OCI-LY3 (cell line): ENCODE measurements at regions not wholly inside any gene's neighbourhood (a gene's known extent, or its start where the extent isn't known, plus 50 kb on each side); places are given as distances from the start of the nearest gene placed in this dataset.

ENCODE experiments used
- CTCF ChIP-seq: fragments of 200-600, 300-600 bp; sonication (generic); IDR thresholded peaks from 2 replicates; pipeline ENCODE4 v1.5.1; 2014; ENCODE audit warnings: antibody characterized with exemption, low read length, low read depth
- EZH2phosphoT487 ChIP-seq: fragments of 200-600 bp; shearing (Covaris generic); IDR thresholded peaks from 2 replicates; pipeline ENCODE4 v1.6.1; 2018; ENCODE audit warnings: antibody characterized with exemption, mixed run types, low read depth

GRCh38 chr2:38148501-38148900, 72.5 kb upstream of the CYP1B1 start:
- TF ChIP-seq CTCF, result no peak
- no peak for TF ChIP-seq EZH2phosphoT487
